Breast epithelium (tissue), 4 donors: ENCODE measurements at regions not wholly inside any gene's neighbourhood (a gene's known extent, or its start where the extent isn't known, plus 50 kb on each side); places are given as distances from the start of the nearest gene placed in this dataset.
A peak's percentile ranks its signal among the peaks of the same experiment; 100 is the strongest.

ENCODE experiments used
- DNase-seq, 2 donors: peaks; one replicate each; pipeline ENCODE4 v3.0.0-alpha.2; 2019; ENCODE audit warnings: low spot score in 2 of 2
- H3K27ac ChIP-seq, 2 donors: fragments of 200-600 bp; sonication (generic) in 1 of 2; one replicate each; pipeline ENCODE4 v1.5.1; 2016 to 2019; ENCODE audit warnings: mild to moderate bottlenecking in 1 of 2
- H3K27me3 ChIP-seq, 2 donors: fragments of 200-600 bp; sonication (generic) in 1 of 2; one replicate each; pipeline versions ENCODE4 v1.5.1 to v1.6.0; 2017 to 2019; ENCODE audit warnings: control low read depth in 1 of 2, mild to moderate bottlenecking in 1 of 2
- H3K36me3 ChIP-seq: fragments of 200-600 bp; one replicate; pipeline ENCODE4 v1.5.1; 2019
- H3K4me1 ChIP-seq, 2 donors: fragments of 200-600 bp; sonication (generic); one replicate each; pipeline ENCODE4 v1.5.1; 2016 to 2019; ENCODE audit warnings: control low read depth in 1 of 2
- H3K4me3 ChIP-seq, 3 donors: fragments of 200-600 bp; sonication (generic); 1 replicate in 2 of 3; 2 replicates in 1 of 3; pipeline ENCODE4 v1.5.1; 2016 to 2019; ENCODE audit warnings: mild to moderate bottlenecking in 3 of 3, moderate library complexity in 2 of 3
- H3K9me3 ChIP-seq, 2 donors: fragments of 200-600 bp; sonication (generic) in 1 of 2; one replicate each; pipeline ENCODE4 v1.5.1; 2016 to 2019; ENCODE audit warnings: control low read depth in 1 of 2
- POLR2A ChIP-seq: fragments of 450-650 bp; IDR thresholded peaks from one replicate; pipeline ENCODE4 v1.6.1; 2016; ENCODE audit warnings: antibody characterized with exemption, mild to moderate bottlenecking, moderate library complexity
- POLR2AphosphoS5 ChIP-seq, 3 donors: sonication (generic); formaldehyde crosslinking; IDR thresholded peaks; one replicate each; pipeline ENCODE4 v1.6.1; 2017; ENCODE audit warnings: antibody characterized with exemption in 3 of 3
- intact Hi-C: fragments of 100-400 bp; cut with DNase I; formaldehyde crosslinking; loops from one replicate; pipeline ENCODE4 v1.15.1; 2023; ENCODE audit warnings: low total_unique reads
- TF ChIP-seq, protein P1 (sequence below), 3 donors: fragments of 450-650 bp; IDR thresholded peaks; one replicate each; pipeline ENCODE4 v1.5.1; 2016 to 2017; ENCODE audit warnings: antibody characterized with exemption in 3 of 3, mild to moderate bottlenecking in 3 of 3, moderate library complexity in 3 of 3

DNA sequence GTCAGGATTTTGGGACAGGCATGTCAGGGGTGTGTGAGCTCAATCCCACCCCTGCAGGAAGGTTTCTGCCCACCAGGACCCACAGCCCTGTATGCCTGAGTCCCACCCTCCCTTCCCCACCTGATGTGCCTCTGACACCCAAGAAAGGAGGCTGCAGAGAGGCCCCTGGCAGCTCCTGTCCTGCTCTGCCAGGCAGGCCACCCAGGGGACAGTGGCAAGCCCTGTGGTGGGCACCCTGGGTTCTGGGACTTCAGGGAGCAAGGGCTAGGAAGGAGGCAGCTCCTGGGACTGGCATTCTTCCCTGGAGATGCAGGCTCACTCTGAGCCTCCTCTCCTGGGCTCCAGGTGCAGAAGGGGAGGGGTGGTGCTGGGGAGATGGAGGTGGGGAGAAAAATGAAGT lies 234.5 kb upstream of the B3GAT1 start:
- peak in 1 of 2 donors; percentile 38 for DNase-seq
- intact Hi-C loops = no loop called here
- Histone ChIP-seq H3K4me1 (no peaks in the 10 kb centered on the region), H3K27ac (no peak overlapping the region), H3K27me3 (no peaks in the 10 kb centered on the region), H3K4me3 (no peak overlapping the region), H3K36me3 (no peaks in the 10 kb centered on the region), H3K9me3 (no peaks in the 10 kb centered on the region)
- TF ChIP-seq POLR2A = no peak
- TF ChIP-seq, protein P1, sequence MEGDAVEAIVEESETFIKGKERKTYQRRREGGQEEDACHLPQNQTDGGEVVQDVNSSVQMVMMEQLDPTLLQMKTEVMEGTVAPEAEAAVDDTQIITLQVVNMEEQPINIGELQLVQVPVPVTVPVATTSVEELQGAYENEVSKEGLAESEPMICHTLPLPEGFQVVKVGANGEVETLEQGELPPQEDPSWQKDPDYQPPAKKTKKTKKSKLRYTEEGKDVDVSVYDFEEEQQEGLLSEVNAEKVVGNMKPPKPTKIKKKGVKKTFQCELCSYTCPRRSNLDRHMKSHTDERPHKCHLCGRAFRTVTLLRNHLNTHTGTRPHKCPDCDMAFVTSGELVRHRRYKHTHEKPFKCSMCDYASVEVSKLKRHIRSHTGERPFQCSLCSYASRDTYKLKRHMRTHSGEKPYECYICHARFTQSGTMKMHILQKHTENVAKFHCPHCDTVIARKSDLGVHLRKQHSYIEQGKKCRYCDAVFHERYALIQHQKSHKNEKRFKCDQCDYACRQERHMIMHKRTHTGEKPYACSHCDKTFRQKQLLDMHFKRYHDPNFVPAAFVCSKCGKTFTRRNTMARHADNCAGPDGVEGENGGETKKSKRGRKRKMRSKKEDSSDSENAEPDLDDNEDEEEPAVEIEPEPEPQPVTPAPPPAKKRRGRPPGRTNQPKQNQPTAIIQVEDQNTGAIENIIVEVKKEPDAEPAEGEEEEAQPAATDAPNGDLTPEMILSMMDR (IDR thresholded peaks at IDR 0.05) = no peak
- TF ChIP-seq POLR2AphosphoS5 (IDR thresholded peaks at IDR 0.05) = no peak

DNA sequence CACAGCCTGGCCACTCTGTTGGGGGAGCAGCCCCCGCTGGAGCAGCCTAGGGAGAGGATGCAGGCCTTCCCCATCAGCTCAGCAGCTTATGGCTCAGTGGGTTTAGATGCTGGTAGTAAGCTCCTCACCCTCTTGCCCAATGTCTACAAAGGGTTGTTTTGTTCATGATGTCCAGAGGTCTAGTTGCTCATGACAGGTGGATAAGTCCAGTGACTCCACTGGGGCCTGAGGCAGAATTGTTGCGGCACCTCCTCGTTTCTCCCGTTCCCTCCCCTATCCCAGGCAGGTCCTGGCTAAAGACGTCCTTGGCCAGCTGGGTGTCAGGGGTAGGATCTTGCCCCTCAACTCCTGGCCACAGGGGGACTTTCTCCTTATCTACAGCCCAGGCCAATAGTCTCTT lies 233.5 kb upstream of the B3GAT1 start:
- DNase-seq = no peak
- H3K4me3 ChIP-seq = no peak overlapping the region

DNA sequence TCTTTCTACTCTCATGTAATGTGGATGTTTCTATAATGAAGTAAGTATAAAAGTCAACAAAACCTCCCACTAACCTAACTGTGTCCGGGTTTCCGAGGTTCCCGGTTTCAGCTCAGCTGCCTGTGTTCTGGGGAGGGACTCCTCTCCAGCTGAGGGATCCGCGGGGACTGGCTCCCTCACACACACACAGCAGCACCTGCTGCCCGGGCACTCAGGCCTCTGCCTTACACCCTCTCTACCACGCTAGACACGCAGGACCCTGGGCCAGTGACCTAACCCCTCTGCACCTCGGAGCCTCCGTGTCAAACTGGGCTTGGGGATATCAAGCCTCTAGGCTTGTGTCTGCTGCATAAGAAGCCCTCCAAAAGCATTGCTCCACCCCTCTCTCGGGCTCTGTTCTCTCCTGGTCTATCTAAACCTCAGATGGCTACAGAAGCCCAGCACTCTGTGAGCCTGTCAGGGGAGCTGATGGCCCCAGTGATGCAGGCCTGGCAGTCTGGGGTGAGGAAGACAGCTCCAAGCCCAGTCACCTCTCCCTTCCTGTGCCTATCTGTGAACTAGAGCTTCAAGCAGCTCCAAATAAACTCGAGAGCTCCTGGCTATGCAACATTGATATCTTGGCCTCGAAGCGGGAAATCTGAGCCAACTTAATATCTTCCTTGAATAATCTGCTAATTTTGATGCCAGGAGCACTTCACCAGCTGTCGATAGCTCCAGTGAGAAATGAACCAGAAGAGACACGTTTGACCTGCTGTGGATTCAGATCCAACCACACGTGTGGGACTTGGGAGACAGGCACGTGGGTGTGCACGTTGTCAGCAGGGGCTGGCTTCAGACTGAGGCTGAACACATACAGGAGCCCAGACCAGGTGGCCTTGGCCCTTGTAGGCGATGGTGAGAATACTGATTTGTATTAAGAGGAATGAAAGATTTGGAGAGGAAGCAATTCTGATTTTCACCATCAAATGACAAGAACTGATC lies 232.7 kb upstream of the B3GAT1 start:
- no peak overlapping the region for H3K27ac ChIP-seq
- no peaks in the 10 kb centered on the region for H3K9me3 ChIP-seq
- no peaks in the 10 kb centered on the region for H3K4me1 ChIP-seq
- intact Hi-C loops = no loop called here
- no peak for DNase-seq
- H3K36me3 ChIP-seq = no peaks in the 10 kb centered on the region
- no peak overlapping the region for H3K4me3 ChIP-seq
- TF ChIP-seq, protein P1 (IDR thresholded peaks at IDR 0.05) = no peak
- TF ChIP-seq POLR2A (no peak), POLR2AphosphoS5 (IDR thresholded peaks at IDR 0.05) (no peak)
- H3K27me3 ChIP-seq = no peaks in the 10 kb centered on the region

More for the DNA sequence above, 233.5 kb upstream of the B3GAT1 start:
- intact Hi-C loops = no loop called here
- TF ChIP-seq POLR2A (no peak), POLR2AphosphoS5 (IDR thresholded peaks at IDR 0.05) (no peak)
- TF ChIP-seq, protein P1 (IDR thresholded peaks at IDR 0.05) = no peak
- Histone ChIP-seq H3K4me1 (no peaks in the 10 kb centered on the region), H3K27me3 (no peaks in the 10 kb centered on the region), H3K9me3 (no peaks in the 10 kb centered on the region), H3K27ac (no peak overlapping the region), H3K36me3 (no peaks in the 10 kb centered on the region)

DNA sequence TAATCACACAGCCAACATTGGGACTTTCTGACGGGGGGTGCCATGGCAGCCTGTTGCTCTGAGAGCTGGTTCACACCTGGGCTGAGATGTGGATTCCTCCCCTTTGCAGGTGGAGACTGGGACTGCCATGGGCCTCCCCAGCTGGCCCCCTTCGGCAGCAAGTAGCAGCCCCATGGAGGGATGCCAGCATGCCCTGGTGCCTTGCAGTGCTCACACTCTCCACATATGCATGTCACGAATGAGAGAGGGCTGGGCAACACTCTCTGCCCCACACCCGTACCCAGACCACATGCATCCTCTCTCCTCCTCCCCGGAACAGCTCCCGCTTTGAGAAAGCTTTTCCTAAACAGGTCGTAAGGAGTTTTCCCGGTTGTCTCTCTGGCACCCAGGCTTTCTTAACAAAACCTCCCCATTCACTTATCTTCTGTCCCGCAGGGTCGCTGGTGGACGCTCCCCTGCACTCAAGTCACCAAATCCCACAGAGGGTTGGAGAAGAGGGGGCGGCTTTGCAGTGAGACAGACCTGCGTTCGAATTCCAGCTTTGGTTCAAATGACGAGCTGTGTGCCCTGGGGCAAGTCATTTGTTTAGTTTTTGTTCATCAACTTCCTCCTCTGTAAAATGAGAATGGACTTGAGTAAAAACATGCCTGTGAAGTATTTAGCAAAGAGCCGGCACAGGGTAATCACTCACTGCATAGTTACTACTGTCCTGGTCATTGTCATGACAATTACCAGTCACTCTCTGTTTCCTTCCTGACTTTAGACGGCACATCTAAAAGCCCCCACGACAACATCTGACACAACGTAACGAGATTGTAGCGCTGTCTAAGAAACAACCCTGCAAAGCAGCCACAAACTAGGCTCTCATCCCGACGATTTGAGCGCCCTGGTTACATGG lies 231.3 kb upstream of the B3GAT1 start:
- Histone ChIP-seq H3K27me3 (peaks cover 0 to 6% of the 10 kb centered on the region in 2 donors), H3K36me3 (no peaks in the 10 kb centered on the region), H3K4me3 (no peak overlapping the region), H3K27ac (no peak overlapping the region), H3K4me1 (no peaks in the 10 kb centered on the region), H3K9me3 (no peaks in the 10 kb centered on the region)
- intact Hi-C loops = no loop called here
- TF ChIP-seq, protein P1 (IDR thresholded peaks at IDR 0.05) = no peak
- TF ChIP-seq POLR2A (no peak), POLR2AphosphoS5 (IDR thresholded peaks at IDR 0.05) (no peak)
- no peak for DNase-seq
